OCI-LY7 (cell line): ENCODE measurements at regions not wholly inside any gene's neighbourhood (a gene's known extent, or its start where the extent isn't known, plus 50 kb on each side); places are given as distances from the start of the nearest gene placed in this dataset.

Source experiments
- EZH2phosphoT487 ChIP-seq: fragments of 200-600 bp; sonication (generic); IDR thresholded peaks from 2 replicates; pipeline ENCODE4 v1.6.1; 2018; ENCODE audit warnings: low read depth, borderline replicate concordance, mild to moderate bottlenecking, mixed run types, antibody characterized with exemption, low read length, moderate library complexity, mixed read lengths
- TF ChIP-seq, protein P1 (sequence below): fragments of 200-600 bp; sonication (generic); conservative IDR thresholded peaks from 2 replicates; pipeline ENCODE4 v1.5.1; 2014; ENCODE audit warnings: mild to moderate bottlenecking, antibody characterized with exemption, low read length, moderate library complexity, mixed read lengths

DNA sequence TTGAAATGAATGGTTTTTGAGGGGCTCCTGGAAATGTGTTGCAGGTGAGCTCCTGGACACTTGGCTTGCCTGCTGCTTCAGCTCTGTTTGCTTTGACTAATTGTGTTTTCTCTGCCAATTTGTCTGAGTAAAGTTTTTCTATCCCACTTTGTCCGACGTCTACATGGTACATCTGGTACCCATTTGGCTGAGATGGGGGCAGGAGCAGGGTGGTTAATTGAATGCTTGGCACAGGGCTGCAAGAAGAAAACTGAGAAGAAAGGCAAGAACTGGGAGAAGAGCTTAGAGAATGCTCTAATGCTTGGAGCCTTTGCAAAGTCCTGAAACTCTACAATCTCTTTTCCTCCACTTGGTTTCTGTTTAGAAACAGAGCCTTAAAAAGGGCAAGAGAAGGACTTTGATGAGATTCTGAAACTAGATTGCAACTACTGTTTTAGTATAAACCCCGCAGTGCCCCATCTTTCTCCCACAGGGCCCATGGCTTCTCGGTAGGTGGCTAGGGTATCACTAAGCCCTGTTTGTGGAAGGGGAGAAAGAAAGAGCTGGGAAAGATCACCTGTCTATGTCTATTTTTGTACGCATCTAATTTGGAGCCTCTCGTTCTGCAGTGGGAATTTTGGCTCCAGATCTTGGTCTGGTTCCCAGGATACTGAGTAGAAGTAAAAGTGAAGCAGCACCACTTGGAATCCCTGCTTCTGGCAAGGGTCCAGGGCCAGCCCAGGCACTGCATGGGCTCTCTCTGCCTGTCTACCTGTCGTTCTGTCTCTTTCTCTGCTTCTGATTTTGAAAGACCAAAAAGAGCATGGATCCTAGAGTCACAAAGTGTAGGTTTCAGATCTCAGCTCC is 214.4 kb downstream of the SEMA6A start:
- TF ChIP-seq, protein P1, sequence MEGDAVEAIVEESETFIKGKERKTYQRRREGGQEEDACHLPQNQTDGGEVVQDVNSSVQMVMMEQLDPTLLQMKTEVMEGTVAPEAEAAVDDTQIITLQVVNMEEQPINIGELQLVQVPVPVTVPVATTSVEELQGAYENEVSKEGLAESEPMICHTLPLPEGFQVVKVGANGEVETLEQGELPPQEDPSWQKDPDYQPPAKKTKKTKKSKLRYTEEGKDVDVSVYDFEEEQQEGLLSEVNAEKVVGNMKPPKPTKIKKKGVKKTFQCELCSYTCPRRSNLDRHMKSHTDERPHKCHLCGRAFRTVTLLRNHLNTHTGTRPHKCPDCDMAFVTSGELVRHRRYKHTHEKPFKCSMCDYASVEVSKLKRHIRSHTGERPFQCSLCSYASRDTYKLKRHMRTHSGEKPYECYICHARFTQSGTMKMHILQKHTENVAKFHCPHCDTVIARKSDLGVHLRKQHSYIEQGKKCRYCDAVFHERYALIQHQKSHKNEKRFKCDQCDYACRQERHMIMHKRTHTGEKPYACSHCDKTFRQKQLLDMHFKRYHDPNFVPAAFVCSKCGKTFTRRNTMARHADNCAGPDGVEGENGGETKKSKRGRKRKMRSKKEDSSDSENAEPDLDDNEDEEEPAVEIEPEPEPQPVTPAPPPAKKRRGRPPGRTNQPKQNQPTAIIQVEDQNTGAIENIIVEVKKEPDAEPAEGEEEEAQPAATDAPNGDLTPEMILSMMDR = no peak
- no peak for TF ChIP-seq EZH2phosphoT487
